H9 (cell line): ENCODE measurements at regions not wholly inside any gene's neighbourhood (a gene's known extent, or its start where the extent isn't known, plus 50 kb on each side); places are given as distances from the start of the nearest gene placed in this dataset.

ENCODE experiments used
- DNase-seq: peaks from one replicate; pipeline ENCODE4 v3.0.0-alpha.2; 2017
- H2AFZ ChIP-seq: one replicate; pipeline ENCODE4 v1.6.1; 2013; ENCODE audit warnings: mild to moderate bottlenecking, low read length, control low read depth, moderate library complexity
- H2AK5ac ChIP-seq: 2 replicates; pipeline ENCODE4 v1.6.1; 2013; ENCODE audit warnings: low read length, control low read depth, mixed read lengths; ENCODE audit not compliant: insufficient read length
- H2BK120ac ChIP-seq: one replicate; pipeline ENCODE4 v1.6.1; 2013; ENCODE audit warnings: low read depth, mild to moderate bottlenecking, low read length, control low read depth, inconsistent platforms; ENCODE audit not compliant: poor library complexity, severe bottlenecking
- H2BK12ac ChIP-seq: 2 replicates; pipeline ENCODE4 v1.6.1; 2013; ENCODE audit warnings: low read length, control low read depth, mixed read lengths, low read depth; ENCODE audit not compliant: insufficient read length
- H2BK15ac ChIP-seq: 2 replicates; pipeline ENCODE4 v1.6.1; 2013; ENCODE audit warnings: low read depth, low read length, control low read depth
- H2BK20ac ChIP-seq: one replicate; pipeline ENCODE4 v1.6.1; 2013; ENCODE audit warnings: low read depth, mild to moderate bottlenecking, low read length, control low read depth, inconsistent platforms; ENCODE audit not compliant: poor library complexity, severe bottlenecking
- H2BK5ac ChIP-seq: 2 replicates; pipeline ENCODE4 v1.6.1; 2013; ENCODE audit warnings: low read length, control low read depth, mixed read lengths; ENCODE audit not compliant: insufficient read length
- H3K14ac ChIP-seq: 2 replicates; pipeline ENCODE4 v1.6.1; 2013; ENCODE audit warnings: low read length, control low read depth; ENCODE audit not compliant: insufficient read depth
- H3K18ac ChIP-seq: 2 replicates; pipeline ENCODE4 v1.6.1; 2013; ENCODE audit warnings: low read depth, mild to moderate bottlenecking, mixed read lengths, low read length, control low read depth; ENCODE audit not compliant: insufficient read length
- H3K23ac ChIP-seq: 2 replicates; pipeline ENCODE4 v1.6.1; 2013; ENCODE audit warnings: low read length, control low read depth, mixed read lengths, low read depth; ENCODE audit not compliant: insufficient read length
- H3K23me2 ChIP-seq: 2 replicates; pipeline ENCODE4 v1.6.1; 2013; ENCODE audit warnings: low read depth, mild to moderate bottlenecking, mixed read lengths, low read length, control low read depth; ENCODE audit not compliant: insufficient read length, poor library complexity, severe bottlenecking
- H3K27ac ChIP-seq: 2 replicates; pipeline ENCODE4 v1.5.1; 2013; ENCODE audit warnings: low read length, control low read depth, mixed read lengths, low read depth; ENCODE audit not compliant: insufficient read length
- H3K27me3 ChIP-seq: 2 replicates; pipeline ENCODE4 v1.6.1; 2013; ENCODE audit warnings: low read length, control low read depth, inconsistent platforms; ENCODE audit not compliant: insufficient read depth
- H3K4ac ChIP-seq: 2 replicates; pipeline ENCODE4 v1.6.1; 2013; ENCODE audit warnings: low read depth, mild to moderate bottlenecking, control low read depth, inconsistent platforms, low read length, moderate library complexity
- H3K4me1 ChIP-seq: 2 replicates; pipeline ENCODE4 v1.6.1; 2013; ENCODE audit warnings: low read length, control low read depth, inconsistent platforms; ENCODE audit not compliant: insufficient read depth
- H3K4me2 ChIP-seq: 2 replicates; pipeline ENCODE4 v1.6.1; 2013; ENCODE audit warnings: low read length, control low read depth, mixed read lengths; ENCODE audit not compliant: insufficient read length, insufficient read depth
- H3K56ac ChIP-seq: 2 replicates; pipeline ENCODE4 v1.6.1; 2013; ENCODE audit warnings: low read depth, mild to moderate bottlenecking, mixed read lengths, low read length, control low read depth; ENCODE audit not compliant: insufficient read length
- H3K79me1 ChIP-seq: 2 replicates; pipeline ENCODE4 v1.6.1; 2013; ENCODE audit warnings: low read depth, mild to moderate bottlenecking, moderate library complexity, low read length, control low read depth, inconsistent platforms; ENCODE audit not compliant: insufficient read depth, poor library complexity, severe bottlenecking
- H3K79me2 ChIP-seq: 2 replicates; pipeline ENCODE4 v1.6.1; 2013; ENCODE audit warnings: low read length, control low read depth, inconsistent platforms; ENCODE audit not compliant: insufficient read depth
- H3K9ac ChIP-seq: 2 replicates; pipeline ENCODE4 v1.6.1; 2013; ENCODE audit warnings: low read length, control low read depth, mixed read lengths; ENCODE audit not compliant: insufficient read length; ENCODE audit errors: extremely low read depth
- H3K9me3 ChIP-seq: one replicate; pipeline ENCODE4 v1.6.1; 2013; ENCODE audit warnings: low read depth, low read length, inconsistent platforms; ENCODE audit not compliant: control insufficient read depth
- H3T11ph ChIP-seq: one replicate; pipeline ENCODE4 v1.6.1; 2013; ENCODE audit warnings: mild to moderate bottlenecking, low read length, control low read depth, inconsistent platforms
- H4K20me1 ChIP-seq: one replicate; pipeline ENCODE4 v1.6.1; 2013; ENCODE audit not compliant: control insufficient read depth, insufficient read length, insufficient read depth
- H4K5ac ChIP-seq: 2 replicates; pipeline ENCODE4 v1.6.1; 2013; ENCODE audit warnings: low read depth, mild to moderate bottlenecking, mixed read lengths, low read length, control low read depth; ENCODE audit not compliant: insufficient read length
- H4K8ac ChIP-seq: replicated peaks from 2 replicates; pipeline ENCODE4 v1.6.1; 2013; ENCODE audit warnings: low read length, control low read depth, mixed read lengths, low read depth; ENCODE audit not compliant: insufficient read length
- H4K91ac ChIP-seq: 2 replicates; pipeline ENCODE4 v1.6.1; 2013; ENCODE audit warnings: low read depth, mild to moderate bottlenecking, moderate library complexity, mixed read lengths, low read length, control low read depth; ENCODE audit not compliant: insufficient read length
- H3K27ac Mint-ChIP-seq, 3 experiments: 2 replicates in 2 of 3; 3 replicates in 1 of 3; pipeline ENCODE4 v1.8.0; 2020 to 2021; ENCODE audit warnings: mixed read lengths in 3 of 3, mild to moderate bottlenecking in 1 of 3, moderate library complexity in 1 of 3
- H3K27me3 Mint-ChIP-seq: 2 replicates; pipeline ENCODE4 v1.8.0; 2021; ENCODE audit warnings: low read depth, mild to moderate bottlenecking, moderate library complexity, mixed read lengths
- H3K36me3 Mint-ChIP-seq, 3 experiments: 2 replicates in 2 of 3; 3 replicates in 1 of 3; pipeline ENCODE4 v1.8.0; 2020 to 2021; ENCODE audit warnings: low read depth in 3 of 3, mixed read lengths in 3 of 3; ENCODE audit not compliant: insufficient read depth in 1 of 3
- H3K4me1 Mint-ChIP-seq, 2 experiments: 2 replicates each; pipeline ENCODE4 v1.8.0; 2020; ENCODE audit warnings: mixed read lengths in 2 of 2
- H3K4me3 Mint-ChIP-seq, 2 experiments: 2 replicates in 1 of 2; 3 replicates in 1 of 2; pipeline ENCODE4 v1.8.0; 2020 to 2021; ENCODE audit warnings: mild to moderate bottlenecking in 2 of 2, mixed read lengths in 2 of 2, moderate library complexity in 1 of 2
- H3K9me3 Mint-ChIP-seq, 2 experiments: 2 replicates in 1 of 2; 3 replicates in 1 of 2; pipeline ENCODE4 v1.8.0; 2020; ENCODE audit warnings: mild to moderate bottlenecking in 2 of 2, mixed read lengths in 2 of 2, moderate library complexity in 1 of 2
- CTCF ChIP-seq: fragments of 200-600 bp; sonication (generic); conservative IDR thresholded peaks from 3 replicates; pipeline ENCODE4 v1.8.0; 2021; ENCODE audit warnings: antibody characterized with exemption, mild to moderate bottlenecking
- WGBS: extraction: QIAGEN DNeasy Blood & Tissue Kit; methylation state at CpG from one replicate; pipeline ENCODE4 v1.1.7; 2013; ENCODE audit warnings: missing lambda C conversion rate, low lambda C conversion rate, mixed read lengths; ENCODE audit not compliant: insufficient read length; ENCODE audit errors: extremely low coverage; 5-methylcytosine and 5-hydroxymethylcytosine counted together

GRCh38 chr2:120853306-120854013 lies 117.8 kb downstream of the GLI2 start:
- Histone ChIP-seq H2BK12ac (no peak overlapping the region), H3K56ac (no peak overlapping the region), H3K23me2 (no peaks in the 10 kb centered on the region), H2BK120ac (no peak overlapping the region), H2BK15ac (no peak overlapping the region), H3K9ac (no peak overlapping the region), H3K18ac (no peak overlapping the region), H4K91ac (no peak overlapping the region), H2BK20ac (no peak overlapping the region), H3K79me2 (0 out of 2 replicates have a peak, but pooled peaks cover 2% of the 10 kb centered on the region), H4K20me1 (no peaks in the 10 kb centered on the region), H2BK5ac (no peak overlapping the region), H2AFZ (no peak overlapping the region), H3K4me2 (no peak overlapping the region), H3K4me1 (peaks cover 5% of the 10 kb centered on the region; the same call in 1 of the 2 replicates), H3K9me3 (no peaks in the 10 kb centered on the region), H3K14ac (no peak overlapping the region), H2AK5ac (no peak overlapping the region), H4K5ac (no peak overlapping the region), H3K4ac (no peak overlapping the region), H3K23ac (no peak overlapping the region), H3T11ph (no peak overlapping the region), H3K79me1 (no peaks in the 10 kb centered on the region), H3K27me3 (no peaks in the 10 kb centered on the region), H3K27ac (no peak overlapping the region), H4K8ac (no peak overlapping the region)
- Mint-ChIP-seq H3K27me3 (no peaks in the 10 kb centered on the region), H3K36me3 (peaks cover 9 to 16% (median 12%) of the 10 kb centered on the region in 3 experiments), H3K4me3 (no peak overlapping the region), H3K9me3 (no peaks in the 10 kb centered on the region), H3K27ac (peak overlapping the region; percentile 63 to 73 (median 70); a peak in 4 of 7 replicates), H3K4me1 (peaks cover 27 to 40% of the 10 kb centered on the region in 2 experiments)
- no peak for TF ChIP-seq CTCF
- no CpG with 5 or more reads among the region's 5 CpGs for WGBS
- no peak for DNase-seq
